AML-193 (cell line): ENCODE measurements at regions not wholly inside any gene's neighbourhood (a gene's known extent, or its start where the extent isn't known, plus 50 kb on each side); places are given as distances from the start of the nearest gene placed in this dataset.
A peak's percentile ranks its signal among the peaks of the same experiment; 100 is the strongest.
"Not testable (repeated sequence)": the region's sequence is repeated elsewhere in the genome, so short reads cannot be mapped to it uniquely, and the experiment has no call there.

Experiments used
- DNase-seq, 2 experiments: peaks; one replicate each; lab custom pipeline; 2025; lab: John Stamatoyannopoulos, UW

DNA sequence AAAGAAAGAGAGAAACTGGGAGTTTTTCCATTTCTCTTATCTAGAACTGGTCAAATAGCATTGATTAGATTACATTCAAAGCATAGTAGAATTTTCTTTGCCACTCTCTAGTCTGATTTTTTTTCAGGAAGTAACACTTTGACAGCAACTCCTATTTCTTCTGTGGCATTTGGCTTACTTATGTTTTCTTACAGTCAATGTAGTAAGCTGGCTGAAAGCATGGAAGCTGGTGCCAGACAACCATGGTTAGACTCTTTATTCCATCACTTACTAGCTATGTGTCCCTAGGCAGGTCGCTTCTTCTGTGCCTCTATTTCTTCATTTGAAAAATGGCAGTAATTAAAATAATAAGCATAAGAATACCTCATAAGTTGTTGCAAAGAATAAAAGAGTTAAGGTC, 54.2 kb upstream of the OPRM1 start:
- DNase-seq, result no peak

DNA sequence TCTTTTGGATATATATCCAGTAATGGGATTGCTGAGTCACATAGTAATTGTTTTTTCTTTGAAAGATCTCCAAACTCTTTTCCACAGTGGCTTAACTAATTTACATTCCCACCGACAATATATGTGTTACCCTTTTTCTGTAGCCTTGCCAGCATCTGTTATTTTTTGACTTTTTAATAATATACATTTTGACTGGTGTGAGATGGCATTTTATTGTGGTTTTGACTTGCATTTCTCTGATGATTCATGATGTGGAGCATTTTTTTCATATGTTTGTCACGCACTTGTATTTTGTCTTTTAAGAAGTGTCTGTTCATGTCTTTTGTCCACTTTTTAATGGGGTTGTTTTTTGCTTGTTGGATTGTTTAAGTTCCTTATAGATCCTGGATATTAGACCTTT, 58.9 kb upstream of the OPRM1 start:
- no peak for DNase-seq

GRCh38 chr6:153978911-153979548, 60.0 kb upstream of the OPRM1 start:
- not testable (repeated sequence) for DNase-seq

GRCh38 chr6:153976921-153977693, 61.9 kb upstream of the OPRM1 start:
- no peak for DNase-seq

DNA sequence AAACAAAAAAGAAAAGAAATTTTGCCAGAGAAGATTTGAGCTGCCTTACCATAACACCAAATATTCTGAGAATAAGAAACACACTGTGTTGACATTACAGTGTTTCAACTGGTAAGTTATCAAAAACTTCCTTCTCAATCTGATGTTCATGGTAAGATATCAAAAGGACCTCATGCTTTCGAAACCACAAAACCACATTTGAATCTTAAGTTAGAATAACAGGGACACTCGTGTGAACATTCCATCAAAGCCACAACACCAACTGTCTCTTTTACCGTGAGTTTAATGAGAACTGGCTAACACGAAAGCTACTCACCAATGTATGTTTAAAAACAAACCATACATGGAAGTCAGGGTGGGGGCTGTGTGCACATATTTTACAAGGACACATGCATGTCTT, 73.0 kb upstream of the OPRM1 start:
- no peak for DNase-seq

DNA sequence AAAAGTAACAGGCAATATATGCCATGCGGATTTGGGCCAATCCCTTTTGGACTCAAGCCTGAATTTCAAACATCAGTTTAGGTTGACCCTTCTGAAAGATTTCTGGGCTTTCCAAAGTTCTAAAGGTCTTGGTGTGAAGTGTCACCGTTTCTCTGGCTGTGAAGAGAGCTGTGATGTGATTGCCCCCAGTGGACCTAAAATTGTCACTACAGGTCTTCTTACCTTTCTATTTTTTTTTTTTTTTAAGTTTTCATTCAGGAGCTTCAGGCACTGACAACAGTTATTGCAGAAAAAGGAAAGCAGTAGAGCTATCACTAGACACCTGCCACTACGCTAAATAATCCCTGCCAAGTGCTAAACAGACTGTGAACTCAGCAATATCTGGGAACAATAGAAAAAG, 75.7 kb upstream of the OPRM1 start:
- DNase-seq, result no peak

DNA sequence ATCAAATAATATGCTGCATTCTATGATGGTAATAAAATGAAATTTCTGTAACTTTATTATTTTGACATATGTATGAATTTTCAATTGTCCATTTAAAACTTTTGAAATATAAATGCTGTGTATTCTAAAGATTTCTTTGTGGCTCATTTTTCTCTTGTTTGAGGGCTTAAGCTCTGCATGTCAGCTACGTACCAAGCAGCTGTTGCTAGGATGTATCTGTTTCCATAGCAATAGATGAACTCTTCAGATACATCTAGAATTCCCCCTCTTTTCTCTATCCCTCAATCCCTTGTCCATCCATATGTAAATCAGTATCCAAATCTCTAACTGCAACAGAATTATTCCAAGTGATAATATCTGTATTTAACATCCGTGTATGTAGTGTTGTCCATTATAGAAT, 76.5 kb upstream of the OPRM1 start:
- DNase-seq, result no peak

- no peak for DNase-seq
Observed at GRCh38 chr6:153960741-153961140, 78.3 kb upstream of the OPRM1 start.

DNA sequence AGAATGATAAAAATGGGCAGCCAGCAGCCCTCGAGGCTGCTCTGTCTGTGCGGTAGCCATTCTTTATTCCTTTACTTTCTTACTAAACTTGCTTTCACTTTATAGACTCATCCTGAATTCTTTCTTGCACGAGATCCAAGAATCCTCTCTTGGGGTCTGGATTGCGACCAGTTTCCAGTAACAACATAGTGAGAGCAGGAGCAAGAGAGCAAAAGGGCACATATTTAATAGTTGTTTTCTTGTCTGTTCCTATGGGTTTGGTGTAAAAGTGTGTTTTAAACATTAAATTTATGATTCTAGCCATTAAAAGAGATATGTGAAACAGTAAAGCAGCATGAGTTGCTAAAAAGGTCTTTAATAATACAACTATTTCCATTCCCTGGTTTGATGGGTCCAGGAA, 78.8 kb upstream of the OPRM1 start:
- DNase-seq, result no peak

- no peak for DNase-seq
Observed at GRCh38 chr6:153959276-153959675, 79.8 kb upstream of the OPRM1 start.

- DNase-seq, result no peak
Observed at GRCh38 chr6:153958860-153959259, 80.2 kb upstream of the OPRM1 start.

DNA sequence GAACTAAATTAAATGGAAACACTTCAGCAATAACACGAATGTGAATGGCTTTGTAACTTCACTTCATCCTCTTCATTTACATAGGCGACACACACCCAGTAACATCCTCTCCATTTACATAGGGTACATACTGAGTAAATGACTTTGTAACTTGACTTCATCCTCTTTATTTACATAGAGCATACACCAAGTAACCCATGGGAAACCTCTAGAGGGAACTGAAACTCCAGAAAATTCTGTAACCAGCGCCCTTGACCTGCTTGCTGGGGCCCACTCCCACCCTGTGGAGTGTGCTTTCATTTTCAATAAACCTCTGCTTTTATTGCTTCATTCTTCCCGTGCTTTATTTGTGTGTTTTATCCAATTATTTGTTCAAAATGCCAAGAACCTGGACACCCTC, 81.6 kb upstream of the OPRM1 start:
- no peak for DNase-seq

DNA sequence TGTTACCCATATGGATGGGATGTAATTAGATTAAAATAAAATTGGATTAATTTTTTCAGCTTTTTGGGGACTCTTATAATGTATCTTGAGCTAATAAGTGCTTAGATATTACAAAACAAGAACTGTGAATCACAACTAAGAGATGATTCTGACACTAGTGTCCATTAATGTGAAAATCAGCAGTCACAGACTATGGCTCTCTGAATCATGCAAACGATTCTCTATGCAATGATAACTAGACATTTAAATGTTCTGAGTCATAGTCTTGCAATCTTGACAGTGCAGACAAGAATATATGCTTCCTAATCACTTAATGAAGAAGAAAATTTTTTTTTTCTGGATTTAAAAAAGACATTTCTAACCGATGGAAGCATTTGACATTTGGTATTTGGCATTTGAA, 82.2 kb upstream of the OPRM1 start:
- no peak for DNase-seq

GRCh38 chr6:153949616-153950015, 89.4 kb upstream of the OPRM1 start:
- no peak for DNase-seq

DNA sequence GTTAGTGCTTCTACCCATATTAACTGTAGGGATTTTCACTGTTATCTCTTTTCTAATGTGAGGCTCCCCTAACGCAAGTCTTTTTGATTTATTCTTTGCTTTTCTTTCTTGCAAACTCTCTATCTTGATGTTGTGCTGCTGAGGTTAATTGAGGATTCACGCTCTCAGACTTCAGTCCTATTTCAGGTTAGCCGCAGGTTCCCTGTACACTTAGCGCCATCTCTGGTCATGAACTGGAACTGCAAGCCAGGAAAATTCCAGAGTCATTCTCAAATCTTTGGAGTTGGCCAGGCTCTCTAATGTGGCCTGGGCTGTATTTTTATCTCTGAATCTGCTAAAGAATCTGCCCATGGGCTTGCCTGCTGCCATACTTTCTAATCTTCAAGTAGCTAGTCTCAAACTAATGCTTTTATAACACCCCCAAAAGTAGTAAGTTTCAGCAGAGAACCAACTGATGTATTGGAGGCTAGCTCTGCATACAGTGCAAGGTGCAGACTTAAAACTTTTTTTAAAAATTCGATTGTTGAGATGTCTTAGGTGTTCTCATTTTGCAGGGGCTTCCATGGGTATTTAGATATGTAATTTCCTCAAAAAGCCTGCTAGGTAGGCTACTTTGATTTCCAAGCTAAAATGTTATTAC, 91.1 kb upstream of the OPRM1 start:
- DNase-seq, result peak; percentile 35 to 51

DNA sequence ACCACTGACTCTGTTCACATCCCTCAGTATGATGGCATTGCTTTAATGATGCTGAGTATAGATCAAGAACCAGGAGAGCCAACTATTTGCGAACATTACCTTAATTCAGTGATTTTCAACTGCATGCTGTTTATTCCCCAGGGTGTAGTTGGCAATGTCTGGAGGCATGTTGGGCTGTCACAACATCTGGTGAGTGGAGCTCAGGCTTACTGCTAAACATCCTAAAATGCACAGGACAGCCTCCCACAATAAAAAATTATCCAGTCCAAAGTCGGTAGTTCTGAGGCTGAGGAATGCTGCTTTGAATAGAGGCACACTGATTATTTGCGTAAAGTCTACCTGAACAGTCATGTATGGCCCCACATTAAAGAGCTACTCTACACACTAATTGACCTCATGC, 94.8 kb upstream of the OPRM1 start:
- no peak for DNase-seq

- DNase-seq, result no peak
Observed at GRCh38 chr6:153942361-153942760, 96.7 kb upstream of the OPRM1 start.

- no peak for DNase-seq
Observed at GRCh38 chr6:153941768-153942167, 97.3 kb upstream of the OPRM1 start.

DNA sequence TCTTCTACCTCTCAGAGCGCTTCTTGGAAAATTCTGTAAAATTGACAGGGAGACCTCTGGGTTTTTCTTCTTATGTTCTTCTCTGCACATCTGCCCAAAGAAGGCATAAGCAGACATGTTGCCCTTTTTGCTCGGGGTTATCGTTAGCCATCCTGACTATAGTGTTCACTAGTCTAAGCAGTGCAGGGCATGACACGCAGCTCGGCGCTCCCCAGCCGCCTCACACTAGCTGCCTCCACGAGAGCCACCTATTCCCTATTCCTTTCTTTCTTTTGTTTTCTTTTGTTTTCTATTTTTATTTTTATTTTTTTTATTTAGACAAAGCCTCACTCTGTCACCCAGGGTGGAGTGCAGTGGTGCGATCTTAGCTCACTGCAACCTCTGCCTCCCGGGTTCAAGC, 100.2 kb upstream of the OPRM1 start:
- DNase-seq, result no peak

GRCh38 chr6:153931431-153931830, 107.6 kb upstream of the OPRM1 start:
- no peak for DNase-seq

DNA sequence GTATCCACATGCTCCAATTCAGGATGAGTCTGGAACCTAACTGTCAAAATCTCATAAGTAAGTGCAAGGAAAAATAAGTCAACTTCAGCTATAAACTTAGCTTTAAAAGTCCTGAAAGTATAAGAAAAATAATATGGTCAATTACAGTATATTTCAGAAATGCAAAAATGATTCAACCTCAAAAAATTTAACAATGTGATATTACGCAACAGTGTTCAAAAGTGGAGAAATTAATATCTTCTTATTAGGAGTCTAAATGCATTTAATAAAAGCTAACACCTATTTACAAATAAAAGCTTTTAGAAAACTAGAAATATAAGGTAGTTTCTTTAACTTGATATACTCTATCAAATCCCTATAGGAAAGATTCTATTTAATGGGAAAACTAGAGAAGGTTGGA, 111.2 kb upstream of the OPRM1 start:
- DNase-seq, result no peak

- no peak for DNase-seq
Observed at GRCh38 chr6:153898360-153899059, 140.5 kb upstream of the OPRM1 start.

DNA sequence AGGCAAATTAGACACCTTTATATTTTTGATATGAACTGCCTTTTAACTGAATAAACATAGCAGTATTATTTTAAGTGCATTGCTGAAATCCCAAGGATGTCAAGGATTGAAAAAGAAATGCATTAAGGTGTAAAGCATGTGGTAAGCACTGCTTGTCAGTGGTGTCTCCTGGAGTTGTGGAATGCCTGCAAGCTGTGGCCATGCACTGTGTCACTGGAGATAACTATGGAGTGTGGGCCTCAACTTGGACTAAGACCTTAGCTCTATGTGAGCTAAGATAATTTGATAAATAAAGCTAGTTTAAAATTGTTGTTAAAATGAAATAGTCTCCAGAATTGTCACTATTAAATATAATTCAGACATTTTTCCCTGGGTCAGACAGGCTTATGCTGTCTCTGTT, 156.6 kb upstream of the OPRM1 start:
- DNase-seq, result no peak
